ENCODE measurements at regions not wholly inside any gene's neighbourhood (a gene's known extent, or its start where the extent isn't known, plus 50 kb on each side); places are given as distances from the start of the nearest gene placed in this dataset.
"Not testable (repeated sequence)": the region's sequence is repeated elsewhere in the genome, so short reads cannot be mapped to it uniquely, and the experiment has no call there.

GRCh38 chr16:48105976-48106375 lies 49.8 kb downstream of the ABCC12 start:
- no peak for DNase-seq (ENCODE audit: low read depth in 3 of 3)

- DNase-seq (ENCODE audit: low read depth in 3 of 3), result no peak
These were observed 50.3 kb downstream of the ABCC12 start for GRCh38 chr16:48105456-48105855.

GRCh38 chr16:48103591-48103990 lies 52.2 kb downstream of the ABCC12 start:
- no peak for DNase-seq (ENCODE audit: low read depth in 3 of 3)

GRCh38 chr16:48102083-48103008 lies 53.4 kb downstream of the ABCC12 start:
- DNase-seq (ENCODE audit: low read depth in 3 of 3), result no peak

GRCh38 chr16:48101069-48101674 lies 54.6 kb downstream of the ABCC12 start:
- DNase-seq (ENCODE audit: low read depth in 3 of 3), result peak; percentile 16 to 52 (median 43)

GRCh38 chr16:48099455-48099854 lies 56.3 kb downstream of the ABCC12 start:
- DNase-seq (ENCODE audit: low read depth in 3 of 3), result no peak

GRCh38 chr16:48098472-48098871 lies 57.3 kb downstream of the ABCC12 start:
- DNase-seq (ENCODE audit: low read depth in 3 of 3), result no peak

- DNase-seq (ENCODE audit: low read depth in 3 of 3), result no peak
These were observed 64.7 kb downstream of the ABCC12 start for GRCh38 chr16:48091117-48091516.

GRCh38 chr16:48089053-48089792 lies 66.6 kb downstream of the ABCC12 start:
- no peak for DNase-seq (ENCODE audit: low read depth in 3 of 3)

- no peak for DNase-seq (ENCODE audit: low read depth in 3 of 3)
These were observed 68.2 kb downstream of the ABCC12 start for GRCh38 chr16:48087639-48088038.

GRCh38 chr16:48086422-48086821 lies 69.4 kb downstream of the ABCC12 start:
- no peak for DNase-seq (ENCODE audit: low read depth in 3 of 3)

- no peak for DNase-seq (ENCODE audit: low read depth in 3 of 3)
These were observed 70.1 kb downstream of the ABCC12 start for GRCh38 chr16:48085729-48086128.

GRCh38 chr16:48084826-48085225 lies 71.0 kb downstream of the ABCC12 start:
- no peak for DNase-seq (ENCODE audit: low read depth in 3 of 3)

- DNase-seq (ENCODE audit: low read depth in 3 of 3), result no peak
These were observed 73.3 kb downstream of the ABCC12 start for GRCh38 chr16:48082516-48082915.

- DNase-seq (ENCODE audit: low read depth in 3 of 3), result no peak
These were observed 74.1 kb downstream of the ABCC12 start for GRCh38 chr16:48081656-48082055.

- no peak for DNase-seq (ENCODE audit: low read depth in 3 of 3)
These were observed 79.3 kb downstream of the ABCC12 start for GRCh38 chr16:48076455-48077012.

GRCh38 chr16:48075398-48075797 lies 80.4 kb downstream of the ABCC12 start:
- DNase-seq (ENCODE audit: low read depth in 3 of 3), result no peak

- DNase-seq (ENCODE audit: low read depth in 3 of 3), result no peak
These were observed 88.4 kb downstream of the ABCC12 start for GRCh38 chr16:48067388-48067787.

- no peak for DNase-seq (ENCODE audit: low read depth in 3 of 3)
These were observed 90.8 kb downstream of the ABCC12 start for GRCh38 chr16:48064971-48065370.

- DNase-seq (ENCODE audit: low read depth in 3 of 3), result no peak
These were observed 93.1 kb downstream of the ABCC12 start for GRCh38 chr16:48062681-48063080.

- no peak for DNase-seq (ENCODE audit: low read depth in 3 of 3)
These were observed 95.9 kb downstream of the ABCC12 start for GRCh38 chr16:48059936-48060335.

GRCh38 chr16:48059190-48059589 lies 96.6 kb downstream of the ABCC12 start:
- not testable (repeated sequence) for DNase-seq (ENCODE audit: low read depth in 3 of 3)

Measured in stimulated activated CD4-positive, alpha-beta T cell treated with anti-CD3 and anti-CD28 coated beads, TNF-alpha, amount 100 ng/mL, for 48 hours (primary cell).